ENCODE measurements at regions not wholly inside any gene's neighbourhood (a gene's known extent, or its start where the extent isn't known, plus 50 kb on each side); places are given as distances from the start of the nearest gene placed in this dataset.

GRCh38 chr4:34629451-34629850, 1614.9 kb downstream of the ARAP2 start:
- TF ChIP-seq POLR2A (IDR thresholded peaks at IDR 0.05; ENCODE audit: low read length) (no peak), GATA1 (IDR thresholded peaks at IDR 0.05; ENCODE audit: low read depth, low read length) (no peak)
